T-helper 22 cell (primary cell): ENCODE measurements at regions not wholly inside any gene's neighbourhood (a gene's known extent, or its start where the extent isn't known, plus 50 kb on each side); places are given as distances from the start of the nearest gene placed in this dataset.
A peak's percentile ranks its signal among the peaks of the same experiment; 100 is the strongest.

Experiments used
- DNase-seq: peaks from one replicate; pipeline ENCODE4 v3.0.0-alpha.2; 2020; ENCODE audit warnings: low read depth

- DNase-seq = no peak
These were observed 80.8 kb downstream of the S1PR1 start for GRCh38 chr1:101317590-101317989.

GRCh38 chr1:101323535-101323934 is 86.7 kb downstream of the S1PR1 start:
- no peak for DNase-seq

GRCh38 chr1:101325144-101325543 is 88.3 kb downstream of the S1PR1 start:
- DNase-seq = no peak

GRCh38 chr1:101330427-101331130 is 93.8 kb downstream of the S1PR1 start:
- no peak for DNase-seq

GRCh38 chr1:101331794-101332193 is 95.0 kb downstream of the S1PR1 start:
- no peak for DNase-seq

GRCh38 chr1:101332633-101333032 is 95.8 kb downstream of the S1PR1 start:
- DNase-seq = no peak

- DNase-seq = no peak
These were observed 96.4 kb downstream of the S1PR1 start for GRCh38 chr1:101333186-101333585.

GRCh38 chr1:101337968-101338367 is 101.1 kb downstream of the S1PR1 start:
- DNase-seq = no peak

GRCh38 chr1:101338714-101339430 is 102.1 kb downstream of the S1PR1 start:
- no peak for DNase-seq

- no peak for DNase-seq
These were observed 107.9 kb downstream of the S1PR1 start for GRCh38 chr1:101344745-101345144.

GRCh38 chr1:101346419-101346818 is 109.6 kb downstream of the S1PR1 start:
- no peak for DNase-seq

GRCh38 chr1:101356013-101356412 is 119.2 kb downstream of the S1PR1 start:
- no peak for DNase-seq

- no peak for DNase-seq
These were observed 120.0 kb downstream of the S1PR1 start for GRCh38 chr1:101356604-101357443.

GRCh38 chr1:101357444-101357986 is 120.7 kb downstream of the S1PR1 start:
- peak; percentile 27 for DNase-seq

GRCh38 chr1:101360506-101360905 is 123.7 kb downstream of the S1PR1 start:
- DNase-seq = no peak

GRCh38 chr1:101363891-101364318 is 127.1 kb downstream of the S1PR1 start:
- DNase-seq = no peak

GRCh38 chr1:101364370-101365120 is 127.7 kb downstream of the S1PR1 start:
- no peak for DNase-seq

- DNase-seq = no peak
These were observed 128.4 kb downstream of the S1PR1 start for GRCh38 chr1:101365186-101365585.

- no peak for DNase-seq
These were observed 129.1 kb downstream of the S1PR1 start for GRCh38 chr1:101365878-101366277.

- no peak for DNase-seq
These were observed 129.8 kb downstream of the S1PR1 start for GRCh38 chr1:101366513-101367215.

- DNase-seq = no peak
These were observed 130.8 kb downstream of the S1PR1 start for GRCh38 chr1:101367630-101368029.
